GM06990 (cell line): ENCODE measurements at regions not wholly inside any gene's neighbourhood (a gene's known extent, or its start where the extent isn't known, plus 50 kb on each side); places are given as distances from the start of the nearest gene placed in this dataset.

Source experiments
- DNase-seq: peaks from one replicate; pipeline ENCODE4 v3.0.0-alpha.2; 2011; ENCODE audit not compliant: insufficient read length; ENCODE audit errors: extremely low read depth
- H3K27me3 ChIP-seq: replicated peaks from 2 replicates; pipeline ENCODE4 v1.6.0; 2011; ENCODE audit warnings: low read length; ENCODE audit not compliant: control insufficient read depth, insufficient read depth
- H3K36me3 ChIP-seq: 2 replicates; pipeline ENCODE4 v1.5.1; 2011; ENCODE audit warnings: low read length; ENCODE audit not compliant: control insufficient read depth, insufficient read depth
- H3K4me3 ChIP-seq: replicated peaks from 2 replicates; pipeline ENCODE4 v1.5.1; 2011; ENCODE audit warnings: low read depth, mild to moderate bottlenecking, control low read depth, low read length
- TF ChIP-seq, protein P1 (sequence below): IDR thresholded peaks from 2 replicates; pipeline ENCODE4 v1.5.1; 2011; ENCODE audit warnings: low read length, control low read depth, mild to moderate bottlenecking, inconsistent platforms; ENCODE audit not compliant: insufficient read depth, poor library complexity, severe bottlenecking

DNA sequence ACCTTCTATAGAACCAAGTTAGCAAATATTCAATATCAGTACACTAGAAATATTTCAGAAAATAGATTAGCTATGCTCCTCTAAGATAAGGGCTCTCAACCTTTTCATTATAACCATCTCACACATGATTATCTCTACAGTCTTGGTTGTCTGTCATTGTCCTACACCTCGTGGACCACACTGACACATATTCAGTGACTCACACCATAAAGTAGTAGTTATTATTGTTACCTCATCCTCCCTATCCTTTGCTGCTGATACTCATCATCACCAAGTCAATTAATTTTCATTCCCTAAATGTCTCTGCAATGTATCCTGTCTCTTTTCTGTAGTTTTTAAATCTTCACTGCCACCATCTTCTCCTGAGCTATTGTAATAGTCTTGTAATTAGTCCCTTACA, 1309.2 kb upstream of the C9orf72 start:
- TF ChIP-seq, protein P1, sequence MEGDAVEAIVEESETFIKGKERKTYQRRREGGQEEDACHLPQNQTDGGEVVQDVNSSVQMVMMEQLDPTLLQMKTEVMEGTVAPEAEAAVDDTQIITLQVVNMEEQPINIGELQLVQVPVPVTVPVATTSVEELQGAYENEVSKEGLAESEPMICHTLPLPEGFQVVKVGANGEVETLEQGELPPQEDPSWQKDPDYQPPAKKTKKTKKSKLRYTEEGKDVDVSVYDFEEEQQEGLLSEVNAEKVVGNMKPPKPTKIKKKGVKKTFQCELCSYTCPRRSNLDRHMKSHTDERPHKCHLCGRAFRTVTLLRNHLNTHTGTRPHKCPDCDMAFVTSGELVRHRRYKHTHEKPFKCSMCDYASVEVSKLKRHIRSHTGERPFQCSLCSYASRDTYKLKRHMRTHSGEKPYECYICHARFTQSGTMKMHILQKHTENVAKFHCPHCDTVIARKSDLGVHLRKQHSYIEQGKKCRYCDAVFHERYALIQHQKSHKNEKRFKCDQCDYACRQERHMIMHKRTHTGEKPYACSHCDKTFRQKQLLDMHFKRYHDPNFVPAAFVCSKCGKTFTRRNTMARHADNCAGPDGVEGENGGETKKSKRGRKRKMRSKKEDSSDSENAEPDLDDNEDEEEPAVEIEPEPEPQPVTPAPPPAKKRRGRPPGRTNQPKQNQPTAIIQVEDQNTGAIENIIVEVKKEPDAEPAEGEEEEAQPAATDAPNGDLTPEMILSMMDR = no peak
- H3K4me3 ChIP-seq = no peak overlapping the region
- H3K36me3 ChIP-seq = no peaks in the 10 kb centered on the region
- DNase-seq = no peak
- H3K27me3 ChIP-seq = no peaks in the 10 kb centered on the region

DNA sequence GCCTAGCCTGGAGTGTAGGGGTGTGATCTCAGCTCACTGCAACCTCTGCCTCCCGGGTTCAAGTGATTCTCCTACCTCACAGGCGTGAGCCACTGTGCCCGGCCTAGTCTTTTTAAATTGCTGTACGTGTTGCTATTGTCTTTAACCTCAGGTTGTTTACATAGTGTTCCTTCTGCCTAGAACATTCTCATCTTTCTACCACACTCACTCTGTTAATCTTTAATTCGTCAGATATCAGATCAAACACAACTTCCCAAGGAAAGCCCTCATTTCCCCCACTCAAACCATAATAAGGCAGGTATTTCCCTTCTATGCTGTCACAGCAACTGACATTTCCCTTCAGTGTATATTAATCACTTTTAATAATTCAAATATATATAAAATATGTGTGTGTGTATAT, 1310.0 kb upstream of the C9orf72 start:
- H3K27me3 ChIP-seq = no peaks in the 10 kb centered on the region
- H3K36me3 ChIP-seq = no peaks in the 10 kb centered on the region
- no peak for DNase-seq
- no peak overlapping the region for H3K4me3 ChIP-seq
- TF ChIP-seq, protein P1 = no peak

DNA sequence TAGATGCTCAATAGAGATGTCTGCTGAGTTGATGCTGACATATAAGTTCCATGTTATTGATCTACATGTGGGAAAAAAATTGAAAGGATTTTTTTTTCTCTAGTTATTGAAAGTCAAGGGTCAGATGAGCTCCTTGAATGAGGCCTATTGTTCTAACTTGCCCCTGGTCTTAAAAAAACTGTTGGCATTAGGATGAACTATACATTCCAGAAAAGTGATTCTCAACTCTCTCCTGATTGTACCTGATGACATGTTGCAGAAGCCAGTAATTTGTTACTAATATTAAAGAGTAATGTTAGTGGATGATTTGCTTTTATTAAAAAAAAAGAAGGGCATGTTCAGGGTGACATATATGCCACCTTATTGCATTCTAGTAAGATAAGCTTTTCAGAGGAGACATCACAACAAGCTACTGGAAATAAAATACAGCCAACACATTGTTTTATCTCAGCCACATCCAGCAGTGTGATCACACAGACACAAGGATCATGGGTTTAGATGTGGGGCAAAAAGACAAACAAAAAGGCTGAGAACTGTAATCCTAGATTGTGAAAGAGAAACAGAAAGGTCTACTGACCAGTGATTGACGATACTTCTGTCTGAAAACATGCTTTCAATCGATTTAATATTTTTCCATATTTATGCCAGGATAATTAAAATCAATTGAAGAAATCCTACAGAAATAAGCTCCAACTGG, 1314.1 kb upstream of the C9orf72 start:
- H3K36me3 ChIP-seq = no peaks in the 10 kb centered on the region
- H3K27me3 ChIP-seq = no peaks in the 10 kb centered on the region
- TF ChIP-seq, protein P1 = no peak
- DNase-seq = no peak
- H3K4me3 ChIP-seq = no peak overlapping the region

DNA sequence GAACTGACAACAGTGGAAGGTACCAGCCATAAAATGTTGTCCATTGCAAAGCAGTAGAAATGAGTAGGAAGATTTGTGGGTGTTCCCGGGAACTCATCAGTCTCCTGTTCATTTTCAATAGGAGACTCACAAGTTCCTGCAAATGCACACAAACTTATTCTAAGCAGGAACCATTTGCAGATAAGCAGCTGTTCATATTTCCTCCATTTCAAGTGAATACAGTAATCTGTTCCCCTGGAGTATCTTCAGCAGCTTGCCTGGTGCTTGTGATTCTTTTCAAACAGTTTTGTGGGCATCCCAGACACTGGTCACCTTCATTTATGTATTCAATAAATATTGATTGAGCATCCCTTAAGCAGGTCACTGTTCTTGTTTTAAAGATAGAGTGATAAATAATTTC, 1315.5 kb upstream of the C9orf72 start:
- TF ChIP-seq, protein P1 = no peak

DNA sequence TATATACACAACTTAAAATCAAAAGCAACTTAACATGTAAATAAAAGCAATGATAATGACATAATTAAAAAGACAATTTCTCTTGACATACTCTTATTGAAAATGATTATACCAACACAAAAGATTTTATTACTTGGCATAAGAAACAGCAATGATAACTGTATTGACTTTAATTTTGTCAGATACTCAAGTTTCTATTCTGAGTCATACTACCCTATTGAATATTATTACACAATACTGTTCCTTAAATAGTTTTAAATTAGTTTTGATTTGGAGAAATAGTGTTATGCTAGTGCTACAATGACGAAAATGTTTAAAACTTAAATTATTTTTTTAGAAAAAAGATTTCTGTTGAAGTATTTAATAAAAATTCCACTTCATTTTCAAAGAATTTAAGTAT, 1319.3 kb upstream of the C9orf72 start:
- Histone ChIP-seq H3K36me3 (no peaks in the 10 kb centered on the region), H3K4me3 (no peak overlapping the region), H3K27me3 (no peaks in the 10 kb centered on the region)
- no peak for DNase-seq
- TF ChIP-seq, protein P1 = no peak

More for the DNA sequence above, 1315.5 kb upstream of the C9orf72 start:
- H3K4me3 ChIP-seq = no peak overlapping the region
- DNase-seq = no peak
- no peaks in the 10 kb centered on the region for H3K36me3 ChIP-seq
- no peaks in the 10 kb centered on the region for H3K27me3 ChIP-seq

DNA sequence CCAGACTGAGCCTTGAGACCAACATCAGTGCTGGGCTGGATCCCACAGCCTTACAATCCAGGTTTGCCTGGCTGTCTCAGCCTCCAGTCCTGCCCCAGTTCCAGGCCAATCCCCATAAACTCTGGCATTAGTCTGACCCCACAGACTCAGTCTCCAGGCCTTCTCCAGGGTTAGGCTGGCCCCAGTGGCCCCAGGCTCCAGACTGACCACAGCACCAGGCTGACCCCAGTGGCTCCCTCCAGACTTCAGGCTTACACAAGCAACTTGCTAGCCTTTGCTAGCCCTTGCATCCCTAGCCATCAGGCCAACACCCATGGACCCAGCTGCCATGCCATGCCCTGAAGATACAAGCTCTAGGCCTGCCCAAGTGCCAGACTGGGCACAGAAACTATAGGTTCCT, 1326.0 kb upstream of the C9orf72 start:
- Histone ChIP-seq H3K4me3 (no peak overlapping the region), H3K36me3 (no peaks in the 10 kb centered on the region), H3K27me3 (no peaks in the 10 kb centered on the region)
- DNase-seq = no peak
- TF ChIP-seq, protein P1 = no peak
